Mucosa of stomach (tissue), 1 donor: ENCODE measurements at regions not wholly inside any gene's neighbourhood (a gene's known extent, or its start where the extent isn't known, plus 50 kb on each side); places are given as distances from the start of the nearest gene placed in this dataset.
"Not testable (repeated sequence)": the region's sequence is repeated elsewhere in the genome, so short reads cannot be mapped to it uniquely, and the experiment has no call there.

Experiments used
- H3K27me3 ChIP-seq: one replicate; pipeline ENCODE4 v1.7.0; 2013; ENCODE audit warnings: mild to moderate bottlenecking, low read length; ENCODE audit not compliant: control insufficient read depth, insufficient read depth
- H3K36me3 ChIP-seq: one replicate; pipeline ENCODE4 v1.7.0; 2013; ENCODE audit warnings: low read length; ENCODE audit not compliant: control insufficient read depth, insufficient read depth
- H3K4me1 ChIP-seq: one replicate; pipeline ENCODE4 v1.7.0; 2013; ENCODE audit warnings: mild to moderate bottlenecking, low read length; ENCODE audit not compliant: control insufficient read depth, insufficient read depth
- H3K4me3 ChIP-seq: one replicate; pipeline ENCODE4 v1.7.0; 2013; ENCODE audit warnings: low read length
- H3K9ac ChIP-seq: one replicate; pipeline ENCODE4 v1.7.0; 2013; ENCODE audit warnings: mild to moderate bottlenecking, low read length, moderate library complexity
- H3K9me3 ChIP-seq: one replicate; pipeline ENCODE4 v1.7.0; 2013; ENCODE audit warnings: mild to moderate bottlenecking, low read length, moderate library complexity; ENCODE audit not compliant: control insufficient read depth
- donor health status: Pancreatic carcinoma.

DNA sequence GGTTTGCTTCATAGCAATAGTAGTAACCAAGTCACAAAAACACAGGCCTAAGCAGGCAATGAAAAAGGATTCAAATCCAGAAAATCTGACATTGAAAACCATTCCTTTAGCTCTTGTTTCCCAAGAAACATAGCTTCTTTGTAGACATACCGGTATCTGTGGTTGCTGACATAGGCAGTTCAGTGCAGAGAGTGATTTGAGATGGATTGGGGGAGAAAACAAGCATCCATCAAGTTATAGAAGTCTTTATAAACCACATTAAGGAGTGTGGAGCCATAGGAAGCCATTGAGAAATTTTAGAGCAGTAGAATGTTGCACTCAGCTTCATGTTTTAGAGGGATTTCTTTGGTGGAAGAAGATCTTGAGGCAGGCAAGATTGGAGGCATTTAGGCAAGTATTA is 91.2 kb upstream of the MARCKS start:
- no peak overlapping the region for H3K4me3 ChIP-seq
- H3K27me3 ChIP-seq, result no peaks in the 10 kb centered on the region
- no peaks in the 10 kb centered on the region for H3K9me3 ChIP-seq
- H3K36me3 ChIP-seq, result no peaks in the 10 kb centered on the region
- H3K9ac ChIP-seq, result no peak overlapping the region
- H3K4me1 ChIP-seq, result peaks cover 17% of the 10 kb centered on the region

DNA sequence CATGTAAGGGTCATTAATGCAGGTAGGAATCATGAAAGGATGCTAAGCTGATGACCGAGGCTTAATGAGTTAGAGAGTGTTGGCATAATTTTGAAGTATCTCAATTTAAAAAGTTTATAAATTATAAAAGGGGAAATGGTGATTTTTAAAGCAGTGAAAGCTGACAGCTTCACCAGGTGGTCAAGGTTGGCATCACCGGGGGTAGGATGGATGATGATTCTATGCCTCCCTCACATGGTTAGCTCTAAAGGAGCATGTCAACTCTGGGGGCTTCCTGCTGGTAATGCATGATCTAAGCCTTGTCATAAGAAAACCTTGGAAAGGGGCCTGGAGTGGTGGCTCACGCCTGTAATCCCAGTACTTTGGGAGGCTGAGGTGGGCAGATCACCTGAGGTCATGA is 89.2 kb upstream of the MARCKS start:
- Histone ChIP-seq H3K27me3 (no peaks in the 10 kb centered on the region), H3K36me3 (no peaks in the 10 kb centered on the region), H3K4me1 (peaks cover 11% of the 10 kb centered on the region), H3K9me3 (no peaks in the 10 kb centered on the region), H3K9ac (no peak overlapping the region), H3K4me3 (no peak overlapping the region)

DNA sequence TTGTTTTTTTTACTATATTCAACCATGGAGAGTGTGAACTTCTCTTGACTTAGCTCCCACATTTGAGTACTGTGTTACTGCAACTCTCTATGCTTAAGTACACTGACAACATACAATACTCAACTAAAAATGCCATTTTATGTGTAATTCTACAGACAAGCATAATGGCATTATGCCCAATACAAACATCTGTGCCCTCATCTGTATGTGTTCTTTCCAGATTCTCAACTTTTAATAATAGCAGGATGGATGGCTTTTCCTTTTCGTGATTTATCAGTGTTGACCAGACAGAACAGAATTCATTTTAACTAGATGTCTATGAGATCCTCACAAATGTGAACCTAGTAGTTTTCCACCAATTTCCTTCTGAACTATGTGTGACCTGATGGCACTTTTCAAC is 84.2 kb upstream of the MARCKS start:
- Histone ChIP-seq H3K27me3 (no peaks in the 10 kb centered on the region), H3K4me3 (no peak overlapping the region), H3K9ac (no peak overlapping the region), H3K9me3 (no peaks in the 10 kb centered on the region), H3K4me1 (peaks cover 11% of the 10 kb centered on the region), H3K36me3 (no peaks in the 10 kb centered on the region)

DNA sequence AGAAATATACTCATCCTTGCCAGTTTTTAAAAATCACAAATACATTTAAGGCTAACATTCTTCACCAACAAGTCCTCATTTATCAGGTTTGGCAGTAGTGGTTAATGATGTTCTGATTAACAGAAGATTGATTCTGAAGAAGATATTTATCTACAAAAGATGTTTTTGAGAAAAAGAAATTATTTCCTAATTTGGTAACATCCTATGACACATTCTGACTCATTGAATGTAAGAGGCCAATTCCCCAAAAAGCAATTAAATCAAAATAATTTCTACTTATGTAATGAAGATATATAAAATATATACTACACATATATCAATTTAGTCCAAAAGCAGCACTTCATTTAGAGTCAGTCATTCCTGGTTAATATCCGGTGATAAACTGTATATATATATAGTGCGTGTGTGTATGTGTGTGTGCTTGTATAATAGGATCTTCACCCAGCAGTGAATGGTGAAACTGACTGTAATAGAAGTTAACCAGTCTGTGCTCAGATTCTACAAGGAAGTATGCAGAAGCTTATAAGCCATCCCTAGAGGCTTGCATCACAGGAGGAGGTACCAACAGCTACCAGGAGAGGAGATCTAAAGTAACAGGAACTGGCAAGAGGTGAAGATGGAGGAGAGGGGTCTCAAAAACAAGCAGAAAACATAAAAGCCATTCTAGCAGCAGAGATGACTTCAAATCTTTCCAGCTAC is 82.9 kb upstream of the MARCKS start:
- Histone ChIP-seq H3K9me3 (no peaks in the 10 kb centered on the region), H3K4me1 (peaks cover 11% of the 10 kb centered on the region), H3K9ac (no peak overlapping the region), H3K36me3 (no peaks in the 10 kb centered on the region), H3K27me3 (no peaks in the 10 kb centered on the region), H3K4me3 (no peak overlapping the region)

DNA sequence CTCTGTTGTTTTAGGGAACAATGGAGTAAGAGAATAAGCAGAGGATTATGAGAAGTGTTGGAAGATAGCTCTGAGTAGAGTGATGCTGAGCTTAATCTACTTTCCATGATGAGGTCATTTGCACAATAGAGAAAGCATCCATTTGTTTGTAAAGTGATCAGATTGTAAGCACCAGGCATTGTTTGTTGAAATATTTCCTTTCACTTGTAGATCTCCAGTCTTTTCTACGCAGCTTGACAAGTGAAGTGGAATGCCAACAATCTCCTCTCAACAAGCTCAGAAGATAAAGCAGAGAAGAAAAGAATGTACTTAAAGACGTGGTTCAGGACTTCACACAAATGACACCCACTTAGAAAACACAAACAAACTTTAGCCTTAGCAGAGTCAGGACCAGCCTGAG is 80.1 kb upstream of the MARCKS start:
- Histone ChIP-seq H3K4me3 (no peak overlapping the region), H3K4me1 (peaks cover 11% of the 10 kb centered on the region), H3K9ac (no peak overlapping the region), H3K9me3 (no peaks in the 10 kb centered on the region), H3K27me3 (no peaks in the 10 kb centered on the region), H3K36me3 (no peaks in the 10 kb centered on the region)

DNA sequence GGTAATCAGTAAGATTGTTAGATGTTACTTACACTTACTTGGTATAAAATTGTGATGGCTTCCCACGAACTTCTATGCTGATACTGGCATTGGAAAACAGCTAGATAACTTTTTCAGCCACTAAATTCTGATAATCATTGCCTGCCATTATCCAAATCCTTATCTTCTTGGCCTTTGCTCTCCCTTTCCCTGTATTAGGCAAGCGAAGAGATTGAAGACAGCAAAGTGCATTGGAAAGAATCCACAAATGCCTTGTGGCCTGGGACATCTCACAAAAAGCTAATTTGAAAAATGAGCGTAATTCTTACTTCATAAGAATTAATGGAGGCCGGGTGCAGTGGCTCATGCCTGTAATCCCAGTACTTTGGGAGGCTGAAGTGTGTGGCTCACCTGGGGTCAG is 79.5 kb upstream of the MARCKS start:
- no peak overlapping the region for H3K4me3 ChIP-seq
- no peaks in the 10 kb centered on the region for H3K27me3 ChIP-seq
- no peaks in the 10 kb centered on the region for H3K9me3 ChIP-seq
- no peak overlapping the region for H3K9ac ChIP-seq
- no peaks in the 10 kb centered on the region for H3K36me3 ChIP-seq
- H3K4me1 ChIP-seq, result peaks cover 11% of the 10 kb centered on the region

DNA sequence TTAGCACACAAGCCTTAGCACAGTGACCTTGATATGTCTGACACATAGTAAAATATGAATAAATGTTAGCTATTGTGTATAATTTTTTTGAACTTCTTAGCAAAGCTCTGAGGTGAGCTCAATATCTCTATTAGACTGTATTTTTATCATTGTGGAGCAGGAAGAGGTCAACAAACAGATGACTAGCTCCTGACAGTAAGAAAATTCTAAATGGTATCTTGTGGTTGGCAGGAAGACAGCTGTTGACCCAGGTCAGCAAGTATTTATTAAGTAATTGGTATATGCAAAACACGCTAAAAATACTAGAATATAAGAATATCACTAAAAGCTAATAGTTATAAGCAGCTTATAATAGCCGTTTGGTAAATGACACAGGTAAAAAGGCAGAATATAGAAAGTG is 77.5 kb upstream of the MARCKS start:
- Histone ChIP-seq H3K4me3 (no peak overlapping the region), H3K9me3 (no peaks in the 10 kb centered on the region), H3K4me1 (peaks cover 11% of the 10 kb centered on the region), H3K27me3 (no peaks in the 10 kb centered on the region), H3K9ac (no peak overlapping the region), H3K36me3 (no peaks in the 10 kb centered on the region)

DNA sequence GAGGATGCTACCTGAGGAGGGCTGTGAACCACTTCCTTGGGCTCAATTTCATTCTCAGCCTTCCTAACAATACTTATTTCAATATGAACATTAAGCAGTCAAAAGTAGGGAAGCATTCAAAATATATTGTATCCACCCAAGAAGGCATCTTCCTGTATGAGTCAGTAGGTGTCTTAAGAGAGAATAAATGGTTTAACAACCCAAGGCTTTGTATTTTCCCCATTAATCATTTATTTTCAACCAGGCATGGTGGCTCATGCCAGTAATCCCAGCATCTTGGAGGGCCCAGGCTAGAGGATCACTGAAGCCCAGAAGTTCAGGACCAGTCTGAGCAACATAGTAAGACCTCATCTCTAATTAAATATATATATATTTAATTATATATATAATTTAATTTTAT is 74.5 kb upstream of the MARCKS start:
- Histone ChIP-seq H3K4me3 (no peak overlapping the region), H3K9ac (no peak overlapping the region), H3K9me3 (no peaks in the 10 kb centered on the region)

DNA sequence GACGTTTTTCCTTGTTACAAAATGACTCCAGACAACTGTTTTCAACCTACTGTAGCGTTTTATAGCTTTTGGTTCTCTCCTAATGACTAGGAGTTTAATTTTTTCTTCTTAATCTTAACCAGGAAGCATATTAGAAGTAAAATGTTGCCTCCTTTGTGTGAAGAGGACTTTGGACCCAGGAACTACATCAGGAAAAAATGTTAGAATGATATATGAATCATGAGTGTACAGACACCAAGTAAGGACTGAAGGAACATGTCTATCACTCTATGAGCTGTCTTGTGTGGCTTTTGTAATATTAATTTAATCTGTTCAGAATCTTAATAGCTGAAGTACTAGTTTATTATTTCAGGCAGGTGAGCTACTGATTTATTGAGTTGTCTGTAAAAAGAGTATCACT is 71.0 kb upstream of the MARCKS start:
- H3K9ac ChIP-seq, result peak overlapping the region; percentile 4
- H3K4me1 ChIP-seq, result peaks cover 10% of the 10 kb centered on the region

More for the DNA sequence above, 74.5 kb upstream of the MARCKS start:
- peaks cover 10% of the 10 kb centered on the region for H3K4me1 ChIP-seq
- no peaks in the 10 kb centered on the region for H3K36me3 ChIP-seq
- no peaks in the 10 kb centered on the region for H3K27me3 ChIP-seq

DNA sequence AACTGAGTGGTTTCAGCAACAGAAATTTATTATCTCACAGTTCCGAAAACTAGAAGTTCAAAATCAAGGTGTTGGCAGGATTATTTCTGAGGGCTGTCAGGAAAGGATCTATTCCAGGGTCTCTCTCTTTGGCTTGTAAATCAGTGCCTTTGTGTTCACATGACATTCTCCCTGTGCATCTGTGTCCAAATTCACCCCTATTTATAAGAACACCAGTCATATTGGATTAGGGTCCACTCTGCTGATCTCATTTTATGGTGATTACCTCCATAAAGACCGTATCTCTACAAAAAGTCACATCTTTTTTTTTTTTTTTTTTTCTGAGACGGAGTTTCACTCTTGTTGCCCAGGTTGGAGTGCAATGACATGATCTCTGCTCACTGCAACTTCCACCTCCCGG is 68.6 kb upstream of the MARCKS start:
- Histone ChIP-seq H3K4me1 (peaks cover 10% of the 10 kb centered on the region), H3K27me3 (no peaks in the 10 kb centered on the region), H3K9ac (no peak overlapping the region), H3K36me3 (no peaks in the 10 kb centered on the region), H3K9me3 (no peaks in the 10 kb centered on the region), H3K4me3 (no peak overlapping the region)

More for the DNA sequence above, 71.0 kb upstream of the MARCKS start:
- H3K27me3 ChIP-seq, result no peaks in the 10 kb centered on the region
- H3K9me3 ChIP-seq, result no peaks in the 10 kb centered on the region
- H3K36me3 ChIP-seq, result no peaks in the 10 kb centered on the region
- no peak overlapping the region for H3K4me3 ChIP-seq

DNA sequence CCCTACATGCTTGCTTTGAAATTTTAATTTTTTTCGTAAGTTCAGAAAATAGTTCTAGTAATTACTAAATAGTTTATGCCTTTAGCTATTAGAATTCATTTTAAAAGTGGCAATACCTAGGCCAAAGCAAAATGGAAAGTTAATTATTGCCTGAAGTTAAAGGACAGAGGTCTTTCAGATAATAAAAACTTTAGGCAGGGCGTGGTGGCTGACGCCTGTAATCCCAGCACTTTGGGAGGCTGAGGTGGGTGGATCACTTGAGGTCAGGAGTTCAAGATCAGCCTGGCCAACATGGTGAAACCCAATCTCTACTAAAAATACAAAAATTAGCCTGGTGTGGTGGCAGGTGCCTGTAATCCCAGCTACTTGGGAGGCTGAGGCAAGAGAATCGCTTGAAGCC is 65.9 kb upstream of the MARCKS start:
- not testable (repeated sequence) for H3K9me3 ChIP-seq, H3K9ac ChIP-seq

DNA sequence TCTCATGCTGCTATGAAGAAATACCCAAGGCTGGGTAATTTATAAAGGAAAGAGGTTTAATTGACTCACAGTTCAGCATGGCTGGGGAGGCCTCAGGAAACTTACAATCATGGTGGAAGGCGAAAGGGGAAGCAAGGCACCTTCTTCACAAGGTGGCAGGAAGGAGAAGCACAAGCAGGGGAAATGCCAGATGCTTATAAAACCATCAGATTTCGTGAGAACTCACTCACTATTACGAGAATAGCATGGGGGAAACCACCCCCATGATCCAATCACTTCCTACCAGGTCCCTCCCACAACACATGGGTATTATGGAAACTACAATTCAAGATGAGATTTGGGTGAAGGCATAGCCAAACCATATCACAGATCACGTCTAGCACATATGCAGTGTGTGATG is 61.8 kb upstream of the MARCKS start:
- not testable (repeated sequence) for H3K4me1 ChIP-seq, H3K36me3 ChIP-seq, H3K9me3 ChIP-seq, H3K9ac ChIP-seq, H3K27me3 ChIP-seq, H3K4me3 ChIP-seq

More for the DNA sequence above, 65.9 kb upstream of the MARCKS start:
- H3K4me3 ChIP-seq, H3K4me1 ChIP-seq, H3K36me3 ChIP-seq, H3K27me3 ChIP-seq: not testable (repeated sequence)

DNA sequence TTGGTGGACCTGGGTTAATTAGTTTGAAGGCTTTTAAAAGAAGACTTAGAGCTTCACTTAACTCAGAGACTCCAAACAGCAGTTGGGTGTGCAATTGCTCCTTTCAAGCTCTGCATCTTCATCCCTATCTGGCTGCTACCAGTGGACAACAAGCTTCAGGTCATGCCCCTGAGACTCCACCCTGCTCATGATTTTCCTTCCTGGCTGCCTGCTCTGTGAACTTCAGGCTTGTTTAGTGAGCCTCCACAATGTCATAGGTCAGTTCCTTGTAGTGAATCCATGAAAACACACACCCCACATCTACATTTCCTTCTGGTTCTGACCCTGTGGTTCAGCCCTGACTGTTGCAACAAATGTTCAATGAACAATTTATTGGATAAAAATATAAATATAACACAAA is 61.1 kb upstream of the MARCKS start:
- no peak overlapping the region for H3K9ac ChIP-seq
- H3K4me1 ChIP-seq, result no peaks in the 10 kb centered on the region
- no peaks in the 10 kb centered on the region for H3K9me3 ChIP-seq
- no peak overlapping the region for H3K4me3 ChIP-seq
- H3K36me3 ChIP-seq, result no peaks in the 10 kb centered on the region
- no peaks in the 10 kb centered on the region for H3K27me3 ChIP-seq
